Left lung (tissue), 4 donors: ENCODE measurements at regions not wholly inside any gene's neighbourhood (a gene's known extent, or its start where the extent isn't known, plus 50 kb on each side); places are given as distances from the start of the nearest gene placed in this dataset.

Experiments used
- ATAC-seq: fragments of 200-7000 bp; cut with Tn5 transposase; one replicate; pipeline ENCODE4 v1.9.1; 2020; ENCODE audit warnings: moderate library complexity
- DNase-seq, 4 donors: peaks; one replicate each; pipeline ENCODE4 v3.0.0-alpha.2; 2013 to 2020
- H3K27ac ChIP-seq, 2 donors: fragments of 200-600 bp; sonication (generic) in 1 of 2; one replicate each; pipeline versions ENCODE4 v1.5.0 to v1.8.0; 2020 to 2021
- H3K27me3 ChIP-seq, 2 donors: fragments of 200-600 bp; sonication (generic) in 1 of 2; one replicate each; pipeline versions ENCODE4 v1.5.0 to v1.8.0; 2020 to 2021
- H3K36me3 ChIP-seq, 2 donors: fragments of 200-600 bp; sonication (generic) in 1 of 2; one replicate each; pipeline versions ENCODE4 v1.5.0 to v1.8.0; 2020 to 2021
- H3K4me1 ChIP-seq, 2 donors: fragments of 200-600 bp; one replicate each; pipeline ENCODE4 v1.8.0; 2021
- H3K4me3 ChIP-seq, 2 donors: fragments of 200-600 bp; sonication (generic) in 1 of 2; one replicate each; pipeline versions ENCODE4 v1.5.0 to v1.8.0; 2020 to 2021; ENCODE audit warnings: mild to moderate bottlenecking in 1 of 2
- H3K9me3 ChIP-seq, 2 donors: fragments of 200-600 bp; sonication (generic) in 1 of 2; one replicate each; pipeline versions ENCODE4 v1.5.0 to v1.8.0; 2020 to 2021
- intact Hi-C, 2 donors: fragments of 100-400 bp; cut with DNase I; formaldehyde crosslinking; loops; one replicate each; pipeline versions ENCODE4 v1.11.2 to v1.14.2; 2022
- TF ChIP-seq, protein P1 (sequence below), 2 donors: fragments of 200-600 bp; sonication (generic) in 1 of 2; IDR thresholded peaks; one replicate each; pipeline versions ENCODE4 v1.5.0 to v1.8.0; 2021; ENCODE audit warnings: antibody characterized with exemption in 2 of 2
- donor health status: DM: no; HTN: yes; CAD: no.
- donor health status: DM: no; HTN: no; CAD: no.

DNA sequence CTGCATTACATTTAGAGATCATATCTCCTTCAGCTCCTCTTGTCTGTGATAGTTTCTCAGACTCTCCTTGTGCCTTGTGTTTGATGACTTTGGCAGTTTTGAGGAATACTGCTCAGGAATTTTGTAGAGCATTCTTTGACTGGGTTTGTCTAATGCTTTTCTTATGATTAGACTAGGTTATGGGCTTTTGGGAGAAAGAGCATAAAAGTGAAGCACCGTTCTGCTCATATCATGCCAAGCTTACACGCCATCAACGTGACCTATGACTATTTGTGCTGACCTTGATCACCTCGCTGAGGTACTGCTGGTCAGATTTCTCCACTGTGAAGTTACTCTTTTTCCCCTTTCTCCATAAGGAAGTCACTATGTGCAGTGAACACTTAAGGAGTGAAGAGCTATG is 256.0 kb downstream of the LY86 start:
- Histone ChIP-seq H3K27me3 (no peaks in the 10 kb centered on the region), H3K4me1 (peaks cover 0 to 21% of the 10 kb centered on the region in 2 donors), H3K27ac (no peak overlapping the region), H3K9me3 (peaks cover 0 to 6% of the 10 kb centered on the region in 2 donors), H3K36me3 (no peaks in the 10 kb centered on the region), H3K4me3 (no peak overlapping the region)
- TF ChIP-seq, protein P1, sequence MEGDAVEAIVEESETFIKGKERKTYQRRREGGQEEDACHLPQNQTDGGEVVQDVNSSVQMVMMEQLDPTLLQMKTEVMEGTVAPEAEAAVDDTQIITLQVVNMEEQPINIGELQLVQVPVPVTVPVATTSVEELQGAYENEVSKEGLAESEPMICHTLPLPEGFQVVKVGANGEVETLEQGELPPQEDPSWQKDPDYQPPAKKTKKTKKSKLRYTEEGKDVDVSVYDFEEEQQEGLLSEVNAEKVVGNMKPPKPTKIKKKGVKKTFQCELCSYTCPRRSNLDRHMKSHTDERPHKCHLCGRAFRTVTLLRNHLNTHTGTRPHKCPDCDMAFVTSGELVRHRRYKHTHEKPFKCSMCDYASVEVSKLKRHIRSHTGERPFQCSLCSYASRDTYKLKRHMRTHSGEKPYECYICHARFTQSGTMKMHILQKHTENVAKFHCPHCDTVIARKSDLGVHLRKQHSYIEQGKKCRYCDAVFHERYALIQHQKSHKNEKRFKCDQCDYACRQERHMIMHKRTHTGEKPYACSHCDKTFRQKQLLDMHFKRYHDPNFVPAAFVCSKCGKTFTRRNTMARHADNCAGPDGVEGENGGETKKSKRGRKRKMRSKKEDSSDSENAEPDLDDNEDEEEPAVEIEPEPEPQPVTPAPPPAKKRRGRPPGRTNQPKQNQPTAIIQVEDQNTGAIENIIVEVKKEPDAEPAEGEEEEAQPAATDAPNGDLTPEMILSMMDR (IDR thresholded peaks at IDR 0.05): no peak
- ATAC-seq: no peak
- intact Hi-C loops: no loop called here
- no peak for DNase-seq

DNA sequence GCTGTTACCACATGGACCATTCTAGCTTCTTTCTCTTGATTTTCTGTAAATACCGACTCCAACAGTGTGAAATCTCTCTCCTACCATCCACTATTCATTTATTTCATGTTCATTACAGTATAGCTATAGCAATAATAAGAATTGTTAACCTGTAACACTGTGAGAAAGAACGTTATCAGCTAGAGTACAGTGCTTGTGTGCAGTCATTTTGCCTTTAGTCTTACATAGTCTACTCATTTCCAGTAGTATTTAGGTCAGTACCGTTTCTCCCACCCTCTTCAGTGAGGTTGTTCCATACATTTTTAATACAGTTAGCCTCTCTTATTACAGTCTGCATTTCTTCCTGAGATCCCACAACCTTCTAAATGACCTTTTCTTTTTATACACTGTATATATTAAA is 257.1 kb downstream of the LY86 start:
- no peak for ATAC-seq
- Histone ChIP-seq H3K27me3 (no peaks in the 10 kb centered on the region), H3K9me3 (peaks cover 0 to 6% of the 10 kb centered on the region in 2 donors), H3K4me3 (no peak overlapping the region), H3K27ac (no peak overlapping the region), H3K4me1 (peaks cover 0 to 21% of the 10 kb centered on the region in 2 donors), H3K36me3 (no peaks in the 10 kb centered on the region)
- intact Hi-C loops: no loop called here
- DNase-seq: no peak
- TF ChIP-seq, protein P1 (IDR thresholded peaks at IDR 0.05): no peak

DNA sequence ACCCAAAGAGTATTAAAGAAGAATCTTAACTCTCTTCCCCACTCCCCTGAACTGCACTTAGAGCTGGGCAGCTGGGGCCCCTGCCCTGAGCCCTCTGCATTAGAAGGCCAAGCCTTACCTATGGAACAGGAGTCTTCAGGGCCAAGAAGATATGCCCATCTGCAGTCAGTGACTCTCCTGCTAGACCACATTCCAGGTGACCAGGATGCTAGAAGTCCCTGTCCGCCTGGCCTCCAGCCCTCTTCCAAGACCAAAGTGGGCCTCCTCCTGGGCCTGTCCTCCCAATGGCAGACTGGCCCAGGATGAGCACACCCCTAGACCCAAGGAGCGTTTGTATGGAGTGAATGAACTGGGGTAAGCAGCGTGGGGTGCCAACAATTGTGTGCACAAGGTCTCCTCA is 259.1 kb downstream of the LY86 start:
- intact Hi-C loops: no loop called here
- ATAC-seq: no peak
- H3K36me3 ChIP-seq: no peaks in the 10 kb centered on the region
- H3K4me3 ChIP-seq: no peak overlapping the region
- TF ChIP-seq, protein P1 (IDR thresholded peaks at IDR 0.05): no peak
- no peak overlapping the region for H3K27ac ChIP-seq
- H3K9me3 ChIP-seq: peaks cover 0 to 6% of the 10 kb centered on the region in 2 donors
- H3K4me1 ChIP-seq: peaks cover 0 to 9% of the 10 kb centered on the region in 2 donors
- no peaks in the 10 kb centered on the region for H3K27me3 ChIP-seq
- DNase-seq: no peak

DNA sequence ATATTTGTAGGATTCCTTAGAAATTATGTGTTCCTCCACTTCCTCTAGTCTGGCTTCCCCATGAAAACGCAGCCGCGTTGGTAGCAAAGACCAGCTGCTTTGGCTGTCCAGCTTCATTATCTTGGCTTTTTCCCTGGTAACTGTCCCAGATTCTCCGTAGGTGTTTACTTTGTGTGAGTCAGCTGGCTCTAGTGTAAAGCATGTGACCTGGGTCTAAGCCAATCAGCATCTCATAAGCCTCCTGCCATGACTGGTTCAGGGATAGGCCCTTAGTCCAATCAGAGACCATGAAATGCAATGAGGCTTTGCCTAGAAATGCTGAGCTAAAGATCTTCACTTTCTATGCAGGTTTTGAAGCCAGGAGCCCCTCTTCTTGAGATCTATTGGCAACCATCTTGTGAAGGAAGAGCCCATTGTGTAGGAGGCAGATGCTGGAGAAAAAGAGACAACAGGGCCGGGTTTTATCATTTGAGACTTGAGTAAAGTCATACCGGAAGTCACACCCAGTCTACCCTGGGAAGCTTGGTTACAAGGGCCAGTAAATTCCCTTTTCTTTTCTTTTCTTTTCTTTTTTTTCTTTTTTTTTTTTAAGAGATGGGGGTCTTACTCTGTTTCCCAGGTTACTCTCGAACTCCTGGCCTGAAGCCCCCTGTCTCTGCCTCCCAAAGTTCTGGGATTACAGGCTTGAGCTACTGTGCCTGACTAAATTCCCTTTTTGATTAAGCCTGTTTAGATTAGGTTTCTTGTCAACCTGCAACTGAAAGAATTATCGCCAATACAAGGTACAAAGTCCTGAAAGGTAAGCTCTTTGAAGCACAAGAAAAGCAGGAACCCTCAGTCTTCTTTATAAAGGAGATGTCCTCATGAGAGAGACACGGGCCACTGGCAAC is 256.5 kb upstream of the RREB1 start:
- intact Hi-C loops: no loop called here
- peak overlapping the region; percentile 9 for H3K27ac ChIP-seq
- no peak overlapping the region for H3K4me3 ChIP-seq
- DNase-seq (peak in 3 of 4 donors; percentile 57 to 88 (median 60)), ATAC-seq (peak; percentile 93)
- no peaks in the 10 kb centered on the region for H3K27me3 ChIP-seq
- no peaks in the 10 kb centered on the region for H3K9me3 ChIP-seq
- TF ChIP-seq, protein P1 (IDR thresholded peaks at IDR 0.05): no peak
- H3K36me3 ChIP-seq: no peaks in the 10 kb centered on the region
- peaks cover 2 to 11% of the 10 kb centered on the region in 2 donors for H3K4me1 ChIP-seq

DNA sequence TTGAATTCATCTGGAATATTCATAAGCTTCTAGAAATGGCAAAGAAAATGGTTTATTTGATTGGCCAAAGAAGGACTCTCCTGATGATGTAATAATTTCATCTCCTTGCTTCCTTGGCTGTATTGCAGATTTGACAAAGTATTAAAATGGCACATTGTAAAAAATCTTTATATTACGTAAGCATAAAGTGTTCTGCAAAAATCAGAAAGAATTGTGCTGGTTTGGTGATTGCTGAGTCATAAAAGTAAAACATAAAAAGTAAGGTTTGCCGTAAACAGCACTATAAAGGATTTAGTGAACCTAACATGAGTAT is 255.9 kb upstream of the RREB1 start:
- Histone ChIP-seq H3K4me3 (no peak overlapping the region), H3K27me3 (no peaks in the 10 kb centered on the region), H3K4me1 (peaks cover 8 to 17% of the 10 kb centered on the region in 2 donors), H3K9me3 (no peaks in the 10 kb centered on the region), H3K36me3 (no peaks in the 10 kb centered on the region), H3K27ac (no peak overlapping the region)
- no peak for ATAC-seq
- DNase-seq: no peak
- intact Hi-C loops: no loop called here
- TF ChIP-seq, protein P1 (IDR thresholded peaks at IDR 0.05): no peak
